RWPE1 (cell line): ENCODE measurements at regions not wholly inside any gene's neighbourhood (a gene's known extent, or its start where the extent isn't known, plus 50 kb on each side); places are given as distances from the start of the nearest gene placed in this dataset.

Experiments
- CTCF ChIA-PET: fragments of 350-600 bp; sonication (Branson Sonifier 250); formaldehyde crosslinking; extraction: SDS; loops from one replicate; lab custom pipeline; 2021; lab: Yijun Ruan, JAX
- POLR2A ChIA-PET: fragments of 400-600 bp; formaldehyde crosslinking; extraction: SDS; loops from one replicate; lab custom pipeline; 2020; ENCODE audit warnings: antibody characterized with exemption; ENCODE audit not compliant: low non-redundant PET; lab: Yijun Ruan, JAX
- DNase-seq: peaks from one replicate; pipeline ENCODE4 v3.0.0; 2012; ENCODE audit warnings: low spot score
- H3K27ac ChIP-seq: fragments of 450-650 bp; 2 replicates; pipeline ENCODE4 v1.5.1; 2017
- CTCF ChIP-seq: fragments of 450-650 bp; conservative IDR thresholded peaks from 2 replicates; pipeline ENCODE4 v1.5.1; 2017; ENCODE audit warnings: low read depth, mild to moderate bottlenecking

- H3K27ac ChIP-seq: no peak overlapping the region
- no peak for DNase-seq
- no peak for TF ChIP-seq CTCF
- CTCF ChIA-PET: no interaction called here
- POLR2A ChIA-PET: no interaction called here
These were observed 244.6 kb upstream of the NEGR1 start for GRCh38 chr1:72526926-72527325.

- no peak for DNase-seq
- no peak overlapping the region for H3K27ac ChIP-seq
- no peak for TF ChIP-seq CTCF
- CTCF ChIA-PET: no interaction called here
- POLR2A ChIA-PET: no interaction called here
These were observed 241.7 kb upstream of the NEGR1 start for GRCh38 chr1:72524021-72524420.

DNA sequence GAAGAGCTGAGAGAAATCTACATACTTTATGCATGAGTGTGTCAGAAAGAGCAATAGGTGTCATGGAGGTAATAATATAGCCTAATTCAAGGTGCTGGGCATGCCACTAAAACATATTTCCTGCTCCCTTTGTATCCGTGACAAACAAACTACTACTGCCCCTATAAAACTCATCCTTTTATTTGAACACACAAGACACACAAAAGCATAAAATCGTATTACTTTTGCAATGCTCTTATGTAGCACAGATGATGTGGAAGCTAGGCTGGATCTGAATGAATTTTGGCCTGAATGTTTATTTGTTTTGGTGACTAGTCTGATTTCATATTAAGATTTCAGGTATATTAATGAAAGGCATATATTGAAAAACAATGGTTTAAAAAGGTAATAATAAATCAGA, 239.3 kb upstream of the NEGR1 start:
- ChIA-PET CTCF (no interaction called here), POLR2A (no interaction called here)
- no peak for DNase-seq
- no peak for TF ChIP-seq CTCF
- no peak overlapping the region for H3K27ac ChIP-seq

- ChIA-PET CTCF (no interaction called here), POLR2A (no interaction called here)
- no peak overlapping the region for H3K27ac ChIP-seq
- no peak for DNase-seq
- no peak for TF ChIP-seq CTCF
These were observed 234.5 kb upstream of the NEGR1 start for GRCh38 chr1:72516826-72517225.

- POLR2A ChIA-PET: no interaction called here
- CTCF ChIA-PET: no interaction called here
- no peak for TF ChIP-seq CTCF
- DNase-seq: no peak
- H3K27ac ChIP-seq: no peak overlapping the region
These were observed 233.9 kb upstream of the NEGR1 start for GRCh38 chr1:72516264-72516663.

GRCh38 chr1:72498371-72498770, 216.0 kb upstream of the NEGR1 start:
- no peak for DNase-seq
- no peak overlapping the region for H3K27ac ChIP-seq
- ChIA-PET CTCF (no interaction called here), POLR2A (no interaction called here)
- TF ChIP-seq CTCF: no peak

DNA sequence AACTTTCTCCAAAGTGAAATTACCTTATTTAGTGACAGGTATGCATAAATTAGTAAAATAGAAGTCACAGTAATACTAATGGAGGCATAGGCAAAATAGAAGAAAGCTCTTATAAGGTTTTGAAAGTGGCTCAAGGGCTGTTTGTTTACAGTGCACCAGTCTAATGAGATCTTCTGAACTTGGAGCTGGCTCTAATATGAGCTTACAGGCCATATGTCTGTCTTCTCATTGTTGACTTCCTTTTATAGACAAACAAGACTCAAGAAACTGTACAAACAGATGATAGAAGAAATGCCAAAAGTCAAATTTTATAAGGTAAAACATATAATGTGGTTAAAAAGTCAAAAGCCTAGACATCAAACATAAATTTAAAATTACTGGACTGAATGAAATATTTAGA, 207.5 kb upstream of the NEGR1 start:
- ChIA-PET POLR2A (no interaction called here), CTCF (no interaction called here)
- DNase-seq: no peak
- no peak overlapping the region for H3K27ac ChIP-seq
- TF ChIP-seq CTCF: no peak
